ENCODE measurements at regions not wholly inside any gene's neighbourhood (a gene's known extent, or its start where the extent isn't known, plus 50 kb on each side); places are given as distances from the start of the nearest gene placed in this dataset.

DNA sequence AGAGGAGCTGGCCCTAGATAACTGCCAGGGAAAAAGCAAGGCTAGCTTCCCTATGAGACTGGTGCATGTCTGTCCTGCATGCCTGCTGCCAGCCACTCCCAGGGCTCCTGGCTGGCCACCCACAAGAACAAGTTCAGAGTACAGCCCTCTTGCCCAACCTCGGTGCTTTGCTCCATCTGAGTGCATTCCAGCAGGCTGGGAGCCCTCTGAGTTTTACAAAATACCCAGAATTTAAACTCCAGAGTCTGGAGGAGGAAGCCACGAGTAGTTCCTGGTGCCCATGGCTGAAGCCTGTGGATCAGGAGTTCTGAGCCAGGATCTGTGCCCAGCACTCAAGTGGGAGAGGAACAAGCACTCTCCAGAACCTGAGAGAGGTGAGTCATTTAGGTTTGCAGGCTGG lies 111.6 kb downstream of the MAGEE2 start:
- Histone ChIP-seq H3K27me3 (no peaks in the 10 kb centered on the region), H3K36me3 (no peaks in the 10 kb centered on the region), H3K9me3 (no peaks in the 10 kb centered on the region), H3K4me1 (no peaks in the 10 kb centered on the region), H3K27ac (no peak overlapping the region), H3K4me3 (no peak overlapping the region)
- TF ChIP-seq CTCF (IDR thresholded peaks at IDR 0.05), result no peak
- peak in 2 of 4 donors; percentile 39 to 58 for DNase-seq
- intact Hi-C loops (cut with DNase I), result no loop called here
- ATAC-seq, result peak; percentile 94

GRCh38 chrX:75655627-75656026 lies 129.4 kb downstream of the MAGEE2 start:
- DNase-seq (no peak), ATAC-seq (no peak)
- H3K27me3 ChIP-seq, result no peaks in the 10 kb centered on the region
- no peak overlapping the region for H3K27ac ChIP-seq
- no peaks in the 10 kb centered on the region for H3K36me3 ChIP-seq
- H3K9me3 ChIP-seq, result no peaks in the 10 kb centered on the region
- H3K4me3 ChIP-seq, result no peak overlapping the region
- no peak for TF ChIP-seq CTCF (IDR thresholded peaks at IDR 0.05)
- H3K4me1 ChIP-seq, result no peaks in the 10 kb centered on the region
- intact Hi-C loops (cut with DNase I), result no loop called here

DNA sequence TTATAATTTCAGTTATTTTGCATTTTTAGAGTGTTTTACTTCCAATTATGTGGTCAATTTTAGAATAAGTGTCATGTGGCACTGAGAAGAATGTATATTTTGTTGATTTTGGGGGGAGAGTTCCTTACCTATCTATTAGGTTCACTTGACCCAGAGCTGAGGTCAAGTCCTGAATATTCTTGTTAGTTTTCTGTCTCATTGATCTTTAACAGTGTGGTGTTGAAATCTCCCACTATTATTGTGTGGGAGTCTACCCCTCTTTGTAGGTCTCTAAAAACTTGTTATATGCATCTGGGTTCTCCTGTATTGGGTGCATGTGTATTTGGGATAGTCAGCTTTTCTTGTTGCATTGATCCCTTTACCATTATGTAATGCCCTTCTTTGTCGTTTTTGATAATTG lies 127.0 kb upstream of the ZDHHC15 start:
- H3K9me3 ChIP-seq, result peaks cover 0 to 7% of the 10 kb centered on the region in 2 donors

GRCh38 chrX:75648803-75649588 lies 126.2 kb upstream of the ZDHHC15 start:
- H3K36me3 ChIP-seq, result no peaks in the 10 kb centered on the region
- H3K4me1 ChIP-seq, result no peaks in the 10 kb centered on the region
- ATAC-seq, result no peak
- TF ChIP-seq CTCF (IDR thresholded peaks at IDR 0.05), result no peak
- intact Hi-C loops (cut with DNase I), result no loop called here
- DNase-seq, result no peak
- H3K9me3 ChIP-seq, result peaks cover 0 to 8% of the 10 kb centered on the region in 2 donors
- no peak overlapping the region for H3K27ac ChIP-seq
- no peak overlapping the region for H3K4me3 ChIP-seq
- H3K27me3 ChIP-seq, result no peaks in the 10 kb centered on the region

More for the DNA sequence above, 127.0 kb upstream of the ZDHHC15 start:
- H3K27me3 ChIP-seq, result no peaks in the 10 kb centered on the region
- H3K36me3 ChIP-seq, result no peaks in the 10 kb centered on the region
- ATAC-seq, result no peak
- TF ChIP-seq CTCF (IDR thresholded peaks at IDR 0.05), result no peak
- H3K4me3 ChIP-seq, result no peak overlapping the region
- intact Hi-C loops (cut with DNase I), result no loop called here
- no peak for DNase-seq
- no peaks in the 10 kb centered on the region for H3K4me1 ChIP-seq
- H3K27ac ChIP-seq, result no peak overlapping the region

DNA sequence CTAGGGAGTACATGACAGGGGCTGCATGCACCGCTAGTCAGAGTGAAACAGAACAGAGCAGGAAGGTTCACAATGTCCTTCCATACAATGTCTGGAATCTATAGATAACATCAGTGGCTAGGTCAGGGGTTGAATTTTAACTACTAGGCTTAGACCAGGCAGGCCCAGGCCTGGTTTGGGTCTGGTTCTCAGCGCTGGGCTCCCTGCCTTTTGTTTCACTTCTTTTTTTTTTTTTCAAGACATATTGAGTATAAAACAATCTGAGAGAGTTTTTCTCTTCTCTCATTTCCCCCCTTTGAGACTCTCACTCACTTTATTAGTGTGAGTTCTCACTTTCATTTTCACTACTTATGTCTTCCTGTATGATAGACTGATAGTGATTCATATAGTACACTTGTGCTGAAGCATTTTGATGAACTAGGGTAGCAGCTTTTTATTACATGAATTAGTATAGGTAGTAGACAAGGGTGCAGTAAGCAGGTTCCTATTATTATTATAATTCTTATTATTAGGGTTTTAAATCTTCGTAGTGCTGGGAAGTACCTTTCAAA lies 120.0 kb upstream of the ZDHHC15 start:
- TF ChIP-seq CTCF (IDR thresholded peaks at IDR 0.05), result no peak
- ATAC-seq (no peak), DNase-seq (no peak)
- no peak overlapping the region for H3K4me3 ChIP-seq
- no peaks in the 10 kb centered on the region for H3K27me3 ChIP-seq
- H3K4me1 ChIP-seq, result no peaks in the 10 kb centered on the region
- H3K27ac ChIP-seq, result no peak overlapping the region
- intact Hi-C loops (cut with DNase I), result no loop called here
- H3K36me3 ChIP-seq, result no peaks in the 10 kb centered on the region
- peaks cover 0 to 14% of the 10 kb centered on the region in 2 donors for H3K9me3 ChIP-seq
